Uterus (tissue), 2 donors: ENCODE measurements at regions not wholly inside any gene's neighbourhood (a gene's known extent, or its start where the extent isn't known, plus 50 kb on each side); places are given as distances from the start of the nearest gene placed in this dataset.

ENCODE experiments used
- CTCF ChIP-seq, 4 experiments: fragments of 200-600 bp in 2 of 4; fragments of 450-650 bp in 2 of 4; sonication (generic) in 2 of 4; IDR thresholded peaks; one replicate each; pipeline ENCODE4 v1.5.1; 2016 to 2019; ENCODE audit warnings: antibody characterized with exemption in 4 of 4, mild to moderate bottlenecking in 2 of 4, moderate library complexity in 1 of 4
- POLR2A ChIP-seq, 2 donors: fragments of 450-650 bp; IDR thresholded peaks; one replicate each; pipeline ENCODE4 v1.6.1; 2016; ENCODE audit warnings: antibody characterized with exemption in 2 of 2, mild to moderate bottlenecking in 1 of 2, moderate library complexity in 1 of 2

- TF ChIP-seq POLR2A (IDR thresholded peaks at IDR 0.05) = no peak
- no peak for TF ChIP-seq CTCF (IDR thresholded peaks at IDR 0.05)
Measured at GRCh38 chr3:150184426-150185071, 213.9 kb upstream of the PFN2 start.
